ENCODE measurements at regions not wholly inside any gene's neighbourhood (a gene's known extent, or its start where the extent isn't known, plus 50 kb on each side); places are given as distances from the start of the nearest gene placed in this dataset.

DNA sequence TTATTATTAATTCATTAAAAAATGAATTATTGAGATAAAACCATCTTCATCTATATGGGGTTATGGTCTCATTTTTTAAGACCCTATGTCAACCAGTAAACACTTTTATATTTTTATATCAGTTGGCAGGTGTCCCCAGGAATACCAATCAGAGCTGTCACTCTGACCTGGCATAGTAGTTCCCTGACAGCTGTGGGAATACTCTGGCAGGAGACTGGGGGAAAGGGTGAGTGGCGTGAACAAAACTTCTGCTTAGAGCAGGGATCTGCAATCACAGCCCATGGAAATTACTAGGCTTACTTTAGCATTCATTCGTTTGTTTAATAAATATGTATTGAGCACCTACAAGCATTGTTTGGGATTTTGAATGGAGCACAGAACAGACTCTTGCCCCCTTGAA lies 254.1 kb upstream of the KLF3 start:
- peaks cover 12% of the 10 kb centered on the region for H3K27me3 Mint-ChIP-seq
- no peaks in the 10 kb centered on the region for H3K4me1 ChIP-seq (ENCODE audit: control insufficient read depth in 2 of 2, insufficient read depth in 2 of 2, low read length in 2 of 2)
- H3K4me2 ChIP-seq (replicated peaks; ENCODE audit: low read depth, low read length, poor library complexity, severe bottlenecking): no peak overlapping the region
- H3K4me3 ChIP-seq (ENCODE audit: control extremely low read depth in 1 of 5, extremely low read depth in 1 of 5, insufficient read depth in 1 of 5, low read depth in 2 of 5, low read length in 4 of 5): no peak overlapping the region
- H3K27ac ChIP-seq (ENCODE audit: low read length in 2 of 2): no peak overlapping the region
- ChIA-PET CTCF (no interaction called here), POLR2A (no interaction called here)
- TF ChIP-seq EZH2 (IDR thresholded peaks at IDR 0.05; ENCODE audit: borderline replicate concordance, insufficient read depth, low read depth, low read length, poor library complexity, severe bottlenecking): no peak
- TF ChIP-seq, protein P1, sequence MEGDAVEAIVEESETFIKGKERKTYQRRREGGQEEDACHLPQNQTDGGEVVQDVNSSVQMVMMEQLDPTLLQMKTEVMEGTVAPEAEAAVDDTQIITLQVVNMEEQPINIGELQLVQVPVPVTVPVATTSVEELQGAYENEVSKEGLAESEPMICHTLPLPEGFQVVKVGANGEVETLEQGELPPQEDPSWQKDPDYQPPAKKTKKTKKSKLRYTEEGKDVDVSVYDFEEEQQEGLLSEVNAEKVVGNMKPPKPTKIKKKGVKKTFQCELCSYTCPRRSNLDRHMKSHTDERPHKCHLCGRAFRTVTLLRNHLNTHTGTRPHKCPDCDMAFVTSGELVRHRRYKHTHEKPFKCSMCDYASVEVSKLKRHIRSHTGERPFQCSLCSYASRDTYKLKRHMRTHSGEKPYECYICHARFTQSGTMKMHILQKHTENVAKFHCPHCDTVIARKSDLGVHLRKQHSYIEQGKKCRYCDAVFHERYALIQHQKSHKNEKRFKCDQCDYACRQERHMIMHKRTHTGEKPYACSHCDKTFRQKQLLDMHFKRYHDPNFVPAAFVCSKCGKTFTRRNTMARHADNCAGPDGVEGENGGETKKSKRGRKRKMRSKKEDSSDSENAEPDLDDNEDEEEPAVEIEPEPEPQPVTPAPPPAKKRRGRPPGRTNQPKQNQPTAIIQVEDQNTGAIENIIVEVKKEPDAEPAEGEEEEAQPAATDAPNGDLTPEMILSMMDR (IDR thresholded peaks at IDR 0.05): no peak
- H3K27me3 ChIP-seq (replicated peaks in 1 of 4; ENCODE audit: control extremely low read depth in 1 of 4, control insufficient read depth in 3 of 4, insufficient read depth in 4 of 4, low read length in 3 of 4): peaks cover 0 to 2% (median 0%) of the 10 kb centered on the region in 4 experiments
- H3K9me3 ChIP-seq (ENCODE audit: control extremely low read depth in 1 of 3, control insufficient read depth in 2 of 3, insufficient read depth in 1 of 3, low read length in 2 of 3): no peaks in the 10 kb centered on the region
- H4K20me1 ChIP-seq (ENCODE audit: control insufficient read depth, insufficient read depth, low read length, poor library complexity, severe bottlenecking): no peaks in the 10 kb centered on the region
- H2AFZ ChIP-seq (ENCODE audit: insufficient read depth, low read depth, low read length, poor library complexity, severe bottlenecking): no peak overlapping the region
- H3K79me2 ChIP-seq (ENCODE audit: control insufficient read depth, insufficient read depth, low read length): no peaks in the 10 kb centered on the region
- ATAC-seq (ENCODE audit: low read depth): no peak
- peaks cover 2% of the 10 kb centered on the region for H3K9me3 Mint-ChIP-seq (ENCODE audit: insufficient read depth)
- no peak overlapping the region for H3K4me3 Mint-ChIP-seq
- H3K4me1 Mint-ChIP-seq: no peaks in the 10 kb centered on the region
- H3K36me3 ChIP-seq (replicated peaks in 1 of 2; ENCODE audit: control extremely low read depth in 1 of 2, control insufficient read depth in 1 of 2, extremely low read depth in 1 of 2, insufficient read depth in 2 of 2, low read length in 1 of 2): no peaks in the 10 kb centered on the region
- intact Hi-C loops (cut with micrococcal nuclease): no loop called here
- H3K27ac Mint-ChIP-seq: no peak overlapping the region
- DNase-seq: no peak
- no peak overlapping the region for H3K9ac ChIP-seq (ENCODE audit: low read length)
- WGBS (ENCODE audit: insufficient coverage): no CpG with 5 or more reads among the region's 2 CpGs

DNA sequence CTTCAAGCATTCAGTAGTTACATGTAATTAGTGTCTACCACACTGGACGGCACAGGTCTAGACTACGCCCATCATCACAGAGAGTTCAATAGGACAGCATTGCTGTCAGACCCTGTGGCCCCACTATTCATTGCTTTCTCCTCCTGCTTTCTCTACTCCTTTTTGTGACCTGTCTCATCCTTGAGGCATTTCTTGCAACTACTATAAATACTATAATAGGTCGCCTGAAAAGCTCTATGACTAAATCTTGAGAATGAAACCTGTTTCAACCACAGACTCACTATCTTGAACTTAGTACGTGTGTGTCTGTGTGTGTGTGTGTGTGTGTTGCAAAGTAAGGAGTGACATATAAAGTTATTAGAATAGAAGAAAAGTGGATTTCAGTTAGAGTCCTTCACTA lies 252.9 kb upstream of the KLF3 start:
- ATAC-seq (ENCODE audit: low read depth) (no peak), DNase-seq (no peak)
- Histone ChIP-seq H3K27me3 (replicated peaks in 1 of 4; ENCODE audit: control extremely low read depth in 1 of 4, control insufficient read depth in 3 of 4, insufficient read depth in 4 of 4, low read length in 3 of 4) (peaks cover 0 to 2% (median 0%) of the 10 kb centered on the region in 4 experiments), H4K20me1 (ENCODE audit: control insufficient read depth, insufficient read depth, low read length, poor library complexity, severe bottlenecking) (no peaks in the 10 kb centered on the region), H3K27ac (ENCODE audit: low read length in 2 of 2) (no peak overlapping the region), H3K4me1 (ENCODE audit: control insufficient read depth in 2 of 2, insufficient read depth in 2 of 2, low read length in 2 of 2) (no peaks in the 10 kb centered on the region), H3K4me2 (replicated peaks; ENCODE audit: low read depth, low read length, poor library complexity, severe bottlenecking) (no peak overlapping the region), H3K36me3 (replicated peaks in 1 of 2; ENCODE audit: control extremely low read depth in 1 of 2, control insufficient read depth in 1 of 2, extremely low read depth in 1 of 2, insufficient read depth in 2 of 2, low read length in 1 of 2) (no peaks in the 10 kb centered on the region), H3K9ac (ENCODE audit: low read length) (no peak overlapping the region), H3K4me3 (ENCODE audit: control extremely low read depth in 1 of 5, extremely low read depth in 1 of 5, insufficient read depth in 1 of 5, low read depth in 2 of 5, low read length in 4 of 5) (no peak overlapping the region), H2AFZ (ENCODE audit: insufficient read depth, low read depth, low read length, poor library complexity, severe bottlenecking) (no peak overlapping the region), H3K79me2 (ENCODE audit: control insufficient read depth, insufficient read depth, low read length) (no peaks in the 10 kb centered on the region), H3K9me3 (ENCODE audit: control extremely low read depth in 1 of 3, control insufficient read depth in 2 of 3, insufficient read depth in 1 of 3, low read length in 2 of 3) (no peaks in the 10 kb centered on the region)
- Mint-ChIP-seq H3K4me3 (no peak overlapping the region), H3K4me1 (no peaks in the 10 kb centered on the region), H3K9me3 (ENCODE audit: insufficient read depth) (peaks cover 2% of the 10 kb centered on the region), H3K27ac (no peak overlapping the region), H3K27me3 (peaks cover 8% of the 10 kb centered on the region)
- ChIA-PET CTCF (no interaction called here), POLR2A (no interaction called here)
- TF ChIP-seq, protein P1 (IDR thresholded peaks at IDR 0.05): no peak
- intact Hi-C loops (cut with micrococcal nuclease): no loop called here
- 100% methylated on average over 2 of the region's 4 CpGs for WGBS (ENCODE audit: insufficient coverage)

All from B cell (primary cell).